ENCODE measurements at regions not wholly inside any gene's neighbourhood (a gene's known extent, or its start where the extent isn't known, plus 50 kb on each side); places are given as distances from the start of the nearest gene placed in this dataset.

DNA sequence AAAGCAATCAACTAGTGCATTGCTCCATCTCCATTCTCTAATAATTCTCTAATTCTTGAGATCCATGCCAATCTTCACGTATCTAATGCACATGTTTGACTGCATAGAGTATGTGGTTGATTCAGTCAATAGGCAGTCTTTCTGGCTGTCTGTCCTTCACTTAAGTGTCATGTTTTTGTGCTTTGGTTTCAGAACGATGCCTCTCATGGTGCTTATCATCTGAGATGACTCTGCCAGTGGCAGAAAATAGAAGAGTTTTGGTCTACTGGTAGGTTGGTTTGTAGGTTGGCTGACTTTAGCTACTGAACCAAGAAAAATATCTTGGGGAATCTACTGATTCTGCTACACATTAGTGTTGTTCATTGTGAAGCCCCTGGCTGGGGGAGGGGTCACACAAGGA is 364.2 kb downstream of the SFMBT2 start:
- no peaks in the 10 kb centered on the region for H3K27me3 ChIP-seq
- DNase-seq, result no peak
- TF ChIP-seq POLR2A (IDR thresholded peaks at IDR 0.05), result no peak
- TF ChIP-seq, protein P1, sequence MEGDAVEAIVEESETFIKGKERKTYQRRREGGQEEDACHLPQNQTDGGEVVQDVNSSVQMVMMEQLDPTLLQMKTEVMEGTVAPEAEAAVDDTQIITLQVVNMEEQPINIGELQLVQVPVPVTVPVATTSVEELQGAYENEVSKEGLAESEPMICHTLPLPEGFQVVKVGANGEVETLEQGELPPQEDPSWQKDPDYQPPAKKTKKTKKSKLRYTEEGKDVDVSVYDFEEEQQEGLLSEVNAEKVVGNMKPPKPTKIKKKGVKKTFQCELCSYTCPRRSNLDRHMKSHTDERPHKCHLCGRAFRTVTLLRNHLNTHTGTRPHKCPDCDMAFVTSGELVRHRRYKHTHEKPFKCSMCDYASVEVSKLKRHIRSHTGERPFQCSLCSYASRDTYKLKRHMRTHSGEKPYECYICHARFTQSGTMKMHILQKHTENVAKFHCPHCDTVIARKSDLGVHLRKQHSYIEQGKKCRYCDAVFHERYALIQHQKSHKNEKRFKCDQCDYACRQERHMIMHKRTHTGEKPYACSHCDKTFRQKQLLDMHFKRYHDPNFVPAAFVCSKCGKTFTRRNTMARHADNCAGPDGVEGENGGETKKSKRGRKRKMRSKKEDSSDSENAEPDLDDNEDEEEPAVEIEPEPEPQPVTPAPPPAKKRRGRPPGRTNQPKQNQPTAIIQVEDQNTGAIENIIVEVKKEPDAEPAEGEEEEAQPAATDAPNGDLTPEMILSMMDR (IDR thresholded peaks at IDR 0.05), result no peak
- no peaks in the 10 kb centered on the region for H3K9me3 ChIP-seq
- H3K4me3 ChIP-seq, result no peak overlapping the region
- no peaks in the 10 kb centered on the region for H3K4me1 ChIP-seq
- intact Hi-C loops (cut with DNase I; ENCODE audit: low total_unique reads), result no loop called here
- H3K36me3 ChIP-seq, result no peaks in the 10 kb centered on the region
- no peak overlapping the region for H3K27ac ChIP-seq

DNA sequence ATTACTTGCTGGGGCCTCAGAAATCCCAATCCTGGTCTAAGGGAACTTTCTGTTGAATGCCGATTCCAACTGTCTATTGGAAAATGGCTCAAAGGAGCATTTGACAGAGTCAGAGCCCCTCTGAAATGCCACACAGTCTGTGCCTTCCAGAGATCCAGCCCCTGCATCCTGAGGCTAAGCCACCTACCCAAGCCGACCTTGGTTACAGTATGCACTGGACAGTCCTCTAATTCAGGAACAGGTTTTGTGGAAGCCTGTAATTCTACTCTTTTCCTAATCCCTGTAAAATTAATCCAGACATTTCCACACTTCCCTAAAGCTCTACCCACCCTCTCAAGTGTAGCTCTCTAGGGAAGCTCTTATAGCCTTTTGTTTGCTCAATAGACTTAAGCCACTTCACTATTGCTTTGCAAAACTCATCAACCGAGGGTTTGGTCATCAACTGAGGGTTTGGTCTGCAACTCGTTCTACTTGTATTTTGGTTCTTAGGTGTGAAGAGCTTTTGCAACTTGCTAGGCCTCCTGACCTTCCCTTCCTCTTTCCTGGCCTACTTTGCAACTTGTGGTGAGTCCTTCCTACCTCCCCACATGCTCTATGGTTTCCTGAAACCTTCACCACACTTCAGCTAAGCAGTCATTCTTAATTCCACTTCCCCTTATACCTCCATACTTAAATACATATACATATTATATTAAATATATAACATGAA is 364.8 kb downstream of the SFMBT2 start:
- TF ChIP-seq, protein P1 (IDR thresholded peaks at IDR 0.05), result no peak
- TF ChIP-seq POLR2A (IDR thresholded peaks at IDR 0.05), result no peak
- no peak for DNase-seq
- Histone ChIP-seq H3K4me3 (no peak overlapping the region), H3K9me3 (no peaks in the 10 kb centered on the region), H3K4me1 (no peaks in the 10 kb centered on the region), H3K27ac (no peak overlapping the region), H3K36me3 (no peaks in the 10 kb centered on the region), H3K27me3 (no peaks in the 10 kb centered on the region)
- intact Hi-C loops (cut with DNase I; ENCODE audit: low total_unique reads), result no loop called here

DNA sequence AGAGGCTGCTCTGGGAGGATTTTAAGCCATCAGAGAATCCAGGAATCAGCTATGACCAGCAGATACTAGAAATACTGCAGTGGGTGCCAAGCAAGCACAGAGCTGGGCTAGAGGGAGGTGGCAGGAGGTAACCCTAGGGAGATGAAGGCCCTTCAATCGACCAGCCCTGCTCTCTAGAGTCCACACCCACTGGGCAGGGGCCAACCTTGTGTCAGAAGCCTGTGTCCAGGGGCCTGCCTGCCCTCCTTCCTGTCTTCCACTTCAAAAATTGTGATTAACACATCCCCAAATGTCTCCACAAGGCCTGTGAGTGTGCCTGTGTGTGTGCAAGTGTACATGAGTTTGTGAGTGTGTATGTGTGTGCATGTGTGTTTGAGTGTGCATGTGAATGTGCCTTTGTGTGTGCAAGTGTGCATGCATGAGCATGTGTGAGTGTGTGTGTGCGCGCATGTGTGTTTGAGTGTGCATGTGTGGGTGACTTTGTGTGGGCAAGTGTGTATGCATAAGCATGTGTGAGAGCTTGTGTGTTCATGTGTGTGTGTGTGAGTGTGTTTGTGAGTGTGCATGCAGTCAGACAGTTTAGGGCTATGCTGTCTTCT is 367.7 kb downstream of the SFMBT2 start:
- TF ChIP-seq, protein P1 (IDR thresholded peaks at IDR 0.05), result no peak
- no peak for TF ChIP-seq POLR2A (IDR thresholded peaks at IDR 0.05)
- Histone ChIP-seq H3K4me3 (no peak overlapping the region), H3K36me3 (no peaks in the 10 kb centered on the region), H3K27me3 (no peaks in the 10 kb centered on the region), H3K9me3 (no peaks in the 10 kb centered on the region), H3K27ac (no peak overlapping the region), H3K4me1 (no peaks in the 10 kb centered on the region)
- intact Hi-C loops (cut with DNase I; ENCODE audit: low total_unique reads), result no loop called here
- no peak for DNase-seq

DNA sequence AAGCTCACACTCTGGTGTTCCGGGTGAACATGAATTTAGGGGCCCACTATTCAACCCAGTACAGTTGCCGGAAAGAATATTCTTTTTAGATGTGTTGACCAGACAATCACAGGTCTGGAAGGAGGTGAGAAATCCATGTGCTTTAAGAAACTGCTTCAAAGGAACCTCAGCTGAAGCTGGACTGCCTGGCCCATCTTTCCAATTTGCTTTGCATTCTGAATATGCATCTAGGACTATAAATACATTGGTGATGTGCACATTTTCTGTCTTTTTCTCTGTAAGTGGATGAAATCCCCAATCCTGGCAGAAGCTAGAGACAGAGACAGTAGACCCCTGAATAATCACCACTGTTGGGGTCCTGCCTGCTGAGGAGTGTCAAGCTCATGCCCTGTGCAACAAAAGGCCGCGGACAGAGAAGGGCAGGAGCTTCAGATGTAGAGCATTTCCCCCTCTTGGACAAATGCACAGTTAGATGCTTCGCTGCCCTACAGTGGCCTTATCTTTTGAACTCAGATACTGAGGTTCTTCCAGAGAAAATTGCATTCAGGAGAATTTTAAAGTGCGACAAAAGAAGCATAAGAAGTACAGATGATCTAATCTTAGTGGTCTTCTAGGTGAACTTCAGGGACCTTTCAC is 368.3 kb downstream of the SFMBT2 start:
- intact Hi-C loops (cut with DNase I; ENCODE audit: low total_unique reads), result no loop called here
- H3K9me3 ChIP-seq, result no peaks in the 10 kb centered on the region
- no peaks in the 10 kb centered on the region for H3K36me3 ChIP-seq
- TF ChIP-seq POLR2A (IDR thresholded peaks at IDR 0.05), result no peak
- TF ChIP-seq, protein P1 (IDR thresholded peaks at IDR 0.05), result no peak
- no peak overlapping the region for H3K27ac ChIP-seq
- H3K4me3 ChIP-seq, result no peak overlapping the region
- no peaks in the 10 kb centered on the region for H3K27me3 ChIP-seq
- DNase-seq, result no peak
- no peaks in the 10 kb centered on the region for H3K4me1 ChIP-seq

DNA sequence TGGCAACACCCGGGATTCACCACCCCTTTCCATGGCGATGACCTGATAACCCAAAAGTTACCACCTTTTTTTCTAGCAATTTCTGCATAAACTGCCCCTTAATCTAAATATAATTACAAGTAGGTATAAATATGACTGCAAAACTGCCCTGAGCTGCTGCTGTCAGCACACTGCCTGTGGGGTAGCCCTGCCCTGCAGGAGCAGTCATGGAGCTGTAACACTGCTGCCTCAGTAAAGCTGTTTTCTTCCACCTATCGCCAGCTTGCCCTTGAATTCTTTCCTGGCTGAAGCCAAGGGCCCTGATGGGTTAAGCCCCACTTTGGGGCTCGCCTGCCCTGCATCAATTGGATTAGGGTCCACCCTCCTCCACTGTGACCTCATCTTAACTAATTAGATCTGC is 368.8 kb downstream of the SFMBT2 start:
- Histone ChIP-seq H3K27ac (no peak overlapping the region), H3K9me3 (no peaks in the 10 kb centered on the region), H3K4me1 (no peaks in the 10 kb centered on the region), H3K4me3 (no peak overlapping the region), H3K27me3 (no peaks in the 10 kb centered on the region), H3K36me3 (no peaks in the 10 kb centered on the region)
- DNase-seq, result no peak
- no peak for TF ChIP-seq POLR2A (IDR thresholded peaks at IDR 0.05)
- TF ChIP-seq, protein P1 (IDR thresholded peaks at IDR 0.05), result no peak
- intact Hi-C loops (cut with DNase I; ENCODE audit: low total_unique reads), result no loop called here
